K562 (cell line): ENCODE measurements at regions not wholly inside any gene's neighbourhood (a gene's known extent, or its start where the extent isn't known, plus 50 kb on each side); places are given as distances from the start of the nearest gene placed in this dataset.

ENCODE experiments used
- DDX20 ChIP-seq: fragments of 450-650 bp; IDR thresholded peaks from 2 replicates; pipeline ENCODE4 v1.6.1; 2016; ENCODE audit warnings: missing genetic modification characterization, low read depth, mild to moderate bottlenecking, missing compliant biosample characterization, moderate library complexity
- EP300 ChIP-seq: IDR thresholded peaks from 2 replicates; pipeline ENCODE4 v1.6.1; 2012; ENCODE audit warnings: low read length, improper control_type of control experiment
- ETV6 ChIP-seq, 3 experiments: fragments of 150-350 bp in 1 of 3; sonication (generic) in 1 of 3; formaldehyde crosslinking in 1 of 3; IDR thresholded peaks; 2 replicates each; pipeline versions ENCODE4 v1.6.1 to v1.8.0; 2014 to 2022; ENCODE audit warnings: borderline replicate concordance in 2 of 3, low read depth in 2 of 3, antibody characterized with exemption in 1 of 3, low read length in 1 of 3, mild to moderate bottlenecking in 1 of 3, missing genetic modification reagents in 1 of 3
- GABPA ChIP-seq: fragments of 200-800 bp; sonication (Bioruptor generic); conservative IDR thresholded peaks from 2 replicates; pipeline ENCODE4 v1.6.1; 2016; ENCODE audit warnings: low read depth, missing genetic modification characterization, missing compliant biosample characterization
- GABPB1 ChIP-seq: sonication (generic); formaldehyde crosslinking; IDR thresholded peaks from 2 replicates; pipeline ENCODE4 v1.8.0; 2022; ENCODE audit warnings: mild to moderate bottlenecking, missing genetic modification reagents
- GTF2E2 ChIP-seq: fragments of 200-800 bp; sonication (Bioruptor generic); IDR thresholded peaks from 2 replicates; pipeline ENCODE4 v1.6.1; 2016; ENCODE audit warnings: missing genetic modification characterization, missing compliant biosample characterization
- POLR2AphosphoS5 ChIP-seq: IDR thresholded peaks from 2 replicates; pipeline ENCODE4 v1.6.1; 2011; ENCODE audit warnings: mild to moderate bottlenecking, low read depth, low read length, moderate library complexity; ENCODE audit not compliant: control insufficient read depth, insufficient read depth
- SIN3A ChIP-seq, 2 experiments: fragments of 150-350 bp in 1 of 2; IDR thresholded peaks; 2 replicates each; pipeline ENCODE4 v1.6.1; 2011 to 2016; ENCODE audit warnings: borderline replicate concordance in 2 of 2, low read depth in 2 of 2, low read length in 2 of 2, mild to moderate bottlenecking in 2 of 2, moderate library complexity in 2 of 2; ENCODE audit not compliant: control insufficient read depth in 1 of 2
- SMAD4 ChIP-seq: fragments of 250-450 bp; sonication (Bioruptor Pico); conservative IDR thresholded peaks from 2 replicates; pipeline ENCODE4 v1.8.0; 2021; ENCODE audit warnings: inconsistent platforms, mild to moderate bottlenecking, moderate library complexity
- TF ChIP-seq, protein P1 (sequence below): fragments of 250-450 bp; sonication (Bioruptor Pico); IDR thresholded peaks from 2 replicates; pipeline ENCODE4 v1.8.0; 2021; ENCODE audit warnings: borderline replicate concordance, mild to moderate bottlenecking, moderate library complexity; ENCODE audit not compliant: poor library complexity, severe bottlenecking

DNA sequence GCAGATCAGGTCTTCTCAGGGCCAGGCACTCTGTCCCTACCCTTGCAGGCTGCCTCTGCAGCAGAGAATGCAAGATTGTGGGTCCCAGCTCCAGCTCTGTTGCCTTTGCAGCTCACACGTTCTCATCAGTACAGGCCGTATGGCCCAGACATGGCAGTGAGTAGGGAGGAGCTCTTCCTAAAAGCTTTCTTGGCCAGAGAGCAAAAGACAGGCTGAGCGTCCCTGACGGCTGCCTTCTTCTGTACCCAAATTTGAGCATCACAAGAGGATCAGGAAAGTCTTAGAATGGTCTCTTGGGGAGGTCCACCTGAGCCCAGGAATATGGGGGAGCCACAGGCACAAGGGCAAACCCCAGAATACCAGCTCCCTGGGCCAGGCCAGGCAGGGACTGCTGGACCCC is 266.3 kb upstream of the ZMIZ1 start:
- TF ChIP-seq DDX20 (tag): no peak
- TF ChIP-seq POLR2AphosphoS5: no peak
- no peak for TF ChIP-seq GTF2E2 (tag)
- TF ChIP-seq SIN3A (IDR thresholded peaks at IDR 0.05; ENCODE audit: borderline replicate concordance in 2 of 2, control insufficient read depth in 1 of 2, low read depth in 2 of 2, low read length in 2 of 2): no peak
- no peak for TF ChIP-seq ETV6 (IDR thresholded peaks at IDR 0.05; ENCODE audit: borderline replicate concordance in 1 of 2, low read depth in 2 of 2, low read length in 1 of 2)
- no peak for TF ChIP-seq ETV6 (CRISPR knock-in tag; IDR thresholded peaks at IDR 0.05; ENCODE audit: borderline replicate concordance)
- no peak for TF ChIP-seq GABPB1 (CRISPR knock-in tag)
- TF ChIP-seq EP300: no peak
- TF ChIP-seq SMAD4 (CRISPR knock-in tag): no peak
- TF ChIP-seq, protein P1, sequence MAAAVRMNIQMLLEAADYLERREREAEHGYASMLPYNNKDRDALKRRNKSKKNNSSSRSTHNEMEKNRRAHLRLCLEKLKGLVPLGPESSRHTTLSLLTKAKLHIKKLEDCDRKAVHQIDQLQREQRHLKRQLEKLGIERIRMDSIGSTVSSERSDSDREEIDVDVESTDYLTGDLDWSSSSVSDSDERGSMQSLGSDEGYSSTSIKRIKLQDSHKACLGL (CRISPR knock-in tag): no peak
- no peak for TF ChIP-seq GABPA (tag)
